HPDE6-E6E7 (cell line): ENCODE measurements at regions not wholly inside any gene's neighbourhood (a gene's known extent, or its start where the extent isn't known, plus 50 kb on each side); places are given as distances from the start of the nearest gene placed in this dataset.

Source experiments
- DNase-seq: peaks from one replicate; pipeline ENCODE4 v3.0.0; 2011; ENCODE audit warnings: missing footprints; ENCODE audit errors: extremely low spot score

DNA sequence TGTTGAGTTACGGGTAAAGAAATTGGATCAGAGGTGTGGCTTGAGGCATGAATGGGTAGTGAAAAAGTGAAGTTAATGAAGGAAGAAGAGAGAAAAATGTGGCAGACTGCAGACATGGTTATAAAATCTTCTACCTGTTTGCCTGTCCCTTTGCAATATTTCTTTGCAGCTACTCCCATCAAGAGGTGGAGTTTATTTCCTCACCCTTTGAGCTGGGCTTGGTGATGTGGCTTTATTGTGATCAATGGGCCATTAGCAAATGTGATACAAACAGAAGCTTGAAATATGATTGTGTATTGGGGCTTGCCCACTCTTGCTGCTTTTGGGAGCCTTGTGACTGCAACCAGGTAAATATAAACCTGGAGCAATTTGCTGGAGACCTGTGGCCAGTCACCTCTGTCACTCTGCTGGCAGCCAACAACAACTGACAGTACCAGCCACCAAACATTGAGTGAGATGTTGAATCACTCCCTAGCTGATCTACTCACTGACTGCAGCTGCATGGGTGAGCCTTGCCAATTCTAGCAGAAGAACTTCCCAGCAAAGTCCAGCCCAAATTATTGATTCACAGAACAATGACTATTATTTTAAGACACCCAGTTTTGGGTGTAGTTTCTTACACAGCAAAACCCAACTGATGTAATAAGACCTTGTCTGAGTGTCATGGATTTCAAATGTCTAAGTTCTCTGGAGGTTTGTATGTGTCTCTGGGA lies 151.0 kb upstream of the ATP2B1 start:
- DNase-seq: no peak

DNA sequence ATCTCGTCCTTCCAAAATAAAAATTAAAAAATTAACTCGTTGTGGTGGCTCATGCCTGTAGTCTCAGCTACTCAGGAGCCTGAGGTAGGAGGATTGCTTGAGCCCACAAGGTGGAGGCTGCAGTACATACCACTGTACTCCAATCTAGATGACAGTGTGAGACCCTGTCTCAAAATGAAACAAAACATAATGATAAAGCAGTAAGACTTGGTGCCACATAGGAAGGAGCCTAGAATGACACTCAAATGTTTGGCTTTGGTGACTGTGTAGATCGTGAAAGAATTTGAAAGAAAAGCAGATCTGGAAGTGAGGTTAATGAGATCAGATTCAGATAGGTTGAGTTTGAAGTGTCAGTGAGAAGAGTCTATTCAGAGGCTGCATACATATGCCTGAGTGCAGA lies 150.1 kb upstream of the ATP2B1 start:
- DNase-seq: no peak

DNA sequence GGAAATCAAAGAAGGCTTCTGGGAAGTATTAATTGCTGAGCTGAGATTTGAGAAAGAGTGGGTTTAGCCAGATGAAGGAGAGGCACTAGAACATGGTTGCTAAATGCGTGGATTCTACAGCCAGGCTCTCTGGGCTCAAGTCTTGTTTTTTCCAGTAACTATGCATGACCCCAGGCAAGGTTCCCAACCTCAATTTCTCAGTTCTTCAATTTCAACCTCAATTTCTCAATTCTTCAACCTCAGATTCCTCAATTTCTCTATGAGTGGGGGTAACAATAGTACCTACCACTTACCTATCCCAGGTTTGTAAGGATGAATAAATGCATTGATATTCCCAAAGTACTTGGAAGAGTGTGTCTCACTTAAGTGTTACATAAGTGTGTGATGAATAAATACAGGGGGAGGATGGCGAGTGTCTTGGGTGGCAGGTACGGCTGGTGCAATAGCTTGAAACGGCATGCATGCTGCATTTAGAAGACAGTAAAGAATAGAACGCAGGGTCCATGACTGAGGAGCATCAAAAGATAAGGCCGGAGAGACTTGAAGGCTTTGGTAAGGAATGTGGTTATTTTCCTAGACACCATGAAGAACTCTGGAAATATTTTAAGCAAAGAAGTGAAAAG lies 149.1 kb upstream of the ATP2B1 start:
- DNase-seq: no peak

DNA sequence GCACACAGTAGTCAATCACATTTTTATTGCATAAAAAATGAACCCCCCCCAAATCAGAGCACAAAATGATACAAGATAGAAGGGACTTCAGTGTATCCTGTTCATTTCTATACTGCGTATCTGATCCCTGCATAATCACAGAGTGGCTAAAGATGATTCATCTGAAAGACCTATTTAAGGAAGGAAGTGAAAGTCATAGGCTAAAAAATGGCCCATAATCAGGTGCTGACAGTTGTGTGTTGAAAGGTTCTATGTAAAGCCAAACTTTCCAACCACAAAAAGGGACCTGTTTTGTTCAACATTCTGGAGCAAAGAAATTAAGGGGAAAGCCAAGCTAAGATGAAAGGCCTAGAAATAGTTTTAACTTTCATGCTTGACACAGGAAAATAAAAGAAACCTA lies 147.8 kb upstream of the ATP2B1 start:
- peak; percentile 14 for DNase-seq

DNA sequence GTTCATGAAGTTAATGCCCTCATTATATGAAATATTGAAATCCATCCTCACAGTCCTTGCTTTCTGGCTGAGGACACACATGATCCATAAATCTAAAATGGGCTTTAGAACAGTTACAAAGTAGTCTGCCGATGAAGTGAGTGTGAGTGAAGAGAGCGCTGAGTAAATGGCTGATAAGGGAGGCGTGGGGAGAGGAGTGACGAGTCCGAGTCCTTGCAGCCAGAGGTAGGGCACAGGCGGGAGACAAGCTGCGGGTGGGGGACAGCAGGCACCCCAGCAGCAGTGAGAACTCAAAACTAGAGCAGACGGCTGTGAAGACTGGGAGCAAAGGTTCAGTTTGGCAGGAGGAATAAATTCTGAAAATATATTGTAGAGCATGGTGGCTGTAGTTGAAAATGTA lies 140.1 kb upstream of the ATP2B1 start:
- no peak for DNase-seq

DNA sequence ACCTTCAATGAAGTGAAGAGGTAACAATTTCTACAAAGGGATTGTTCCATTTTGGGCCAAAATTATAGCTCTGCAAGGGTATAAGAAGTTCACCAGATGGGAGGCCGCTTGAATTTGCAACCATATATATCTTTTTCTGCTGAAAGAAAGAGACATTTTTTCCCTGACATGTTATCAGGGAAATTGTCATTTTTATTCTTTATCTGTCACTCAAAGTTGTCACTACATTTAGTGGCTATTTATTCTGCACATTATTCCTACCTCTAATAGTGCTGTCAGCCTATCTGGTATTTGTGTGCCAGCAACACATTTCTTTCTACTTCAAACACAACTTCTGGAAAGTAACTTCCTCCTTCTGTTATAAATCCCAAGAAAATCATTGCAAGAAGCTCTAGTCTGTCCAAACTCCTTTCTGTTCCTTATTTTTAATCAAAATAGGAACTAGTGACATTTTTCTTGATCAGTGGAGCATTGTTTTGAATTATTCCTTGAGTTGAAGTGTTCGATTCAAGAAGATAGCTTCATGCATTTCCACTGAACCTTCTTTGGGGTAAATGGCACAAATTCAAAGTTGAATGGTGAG lies 137.9 kb upstream of the ATP2B1 start:
- DNase-seq: no peak

DNA sequence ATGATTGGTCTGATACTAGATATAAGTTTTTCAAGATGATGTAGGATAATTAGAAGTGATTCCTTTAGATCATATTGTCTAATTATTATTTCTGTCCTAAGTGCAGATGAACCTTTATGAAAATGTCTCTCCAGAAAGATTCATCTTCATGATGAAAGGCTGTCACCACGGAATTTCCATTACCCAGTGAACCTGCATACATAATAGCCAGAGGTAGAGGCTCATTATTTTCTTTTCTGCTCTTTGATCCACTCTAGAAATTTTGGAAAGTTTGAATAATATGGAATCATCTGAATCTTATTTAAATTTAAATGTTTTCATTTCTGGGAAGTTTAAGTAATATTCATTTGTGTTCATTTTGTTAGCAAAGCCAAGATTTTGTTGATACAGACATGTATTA lies 137.1 kb upstream of the ATP2B1 start:
- DNase-seq: no peak

DNA sequence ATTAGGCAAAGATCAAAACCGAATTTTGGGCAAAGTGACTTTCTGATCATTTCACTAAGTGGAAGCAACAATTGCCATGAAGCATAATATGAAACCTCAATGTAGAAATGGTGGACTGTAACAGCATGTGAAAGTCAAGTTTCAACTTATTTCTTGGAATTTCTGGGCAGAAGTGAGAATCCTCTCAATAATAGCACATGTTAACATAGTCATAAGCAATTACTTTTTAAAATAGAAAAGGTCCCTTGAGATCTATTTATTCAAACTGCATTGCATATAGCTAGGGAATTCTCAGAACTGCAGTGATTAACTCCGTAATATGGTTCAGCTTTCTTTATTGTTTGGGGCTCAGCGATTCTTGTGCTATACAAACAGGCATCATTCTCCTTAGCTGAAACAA lies 136.7 kb upstream of the ATP2B1 start:
- no peak for DNase-seq

DNA sequence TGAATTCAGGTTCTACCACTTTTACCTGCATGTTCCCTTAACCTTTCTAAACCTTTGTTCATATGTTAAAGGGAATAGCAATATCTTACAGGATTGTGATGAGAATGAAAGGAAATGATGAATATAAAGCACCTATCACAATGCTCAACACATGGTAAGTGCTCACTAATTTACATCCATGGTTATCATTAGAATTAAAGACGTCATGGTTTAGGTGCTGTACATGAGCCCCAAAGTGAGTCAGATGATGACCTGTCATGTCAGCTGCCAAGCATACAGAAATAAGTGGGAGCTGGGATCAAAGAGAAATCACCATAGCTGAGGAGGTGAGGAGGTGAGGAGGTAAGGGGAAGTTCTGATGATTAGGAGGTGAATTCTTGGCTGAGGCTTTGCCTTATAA lies 135.9 kb upstream of the ATP2B1 start:
- no peak for DNase-seq

DNA sequence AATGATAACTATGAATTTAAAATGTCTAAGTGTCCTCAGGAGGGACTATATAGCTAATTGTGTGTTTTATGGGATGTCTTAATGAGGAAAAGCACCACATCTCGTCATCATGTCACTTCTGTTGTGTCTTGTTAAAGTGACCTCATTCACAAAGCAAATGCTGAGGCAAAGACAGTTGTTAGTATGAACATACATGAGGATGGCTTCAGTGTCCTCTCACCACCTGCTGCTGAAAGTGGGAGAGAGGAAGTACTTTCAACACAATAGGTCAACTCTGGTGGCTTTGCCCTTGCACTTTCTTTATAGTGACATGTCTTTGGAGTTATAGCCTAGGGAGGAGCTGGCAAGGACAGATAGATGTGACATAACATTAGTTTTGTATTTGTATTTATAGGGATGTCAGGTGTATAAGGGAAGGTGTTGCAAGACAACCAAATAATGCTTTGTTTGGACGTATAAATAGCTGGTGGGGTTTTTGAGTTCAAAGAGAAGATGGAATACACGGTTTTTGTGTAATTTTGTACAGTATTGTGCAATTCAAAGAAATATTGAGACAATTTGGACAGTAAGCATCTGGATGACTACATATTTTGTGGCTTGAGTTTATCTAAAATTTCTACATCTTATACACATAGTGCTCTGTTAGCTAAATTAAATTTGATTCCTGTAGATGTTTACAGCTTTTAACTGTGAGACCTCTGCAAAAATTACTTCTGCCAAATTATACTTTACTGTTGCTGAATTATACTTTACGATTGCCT lies 131.7 kb upstream of the ATP2B1 start:
- no peak for DNase-seq

DNA sequence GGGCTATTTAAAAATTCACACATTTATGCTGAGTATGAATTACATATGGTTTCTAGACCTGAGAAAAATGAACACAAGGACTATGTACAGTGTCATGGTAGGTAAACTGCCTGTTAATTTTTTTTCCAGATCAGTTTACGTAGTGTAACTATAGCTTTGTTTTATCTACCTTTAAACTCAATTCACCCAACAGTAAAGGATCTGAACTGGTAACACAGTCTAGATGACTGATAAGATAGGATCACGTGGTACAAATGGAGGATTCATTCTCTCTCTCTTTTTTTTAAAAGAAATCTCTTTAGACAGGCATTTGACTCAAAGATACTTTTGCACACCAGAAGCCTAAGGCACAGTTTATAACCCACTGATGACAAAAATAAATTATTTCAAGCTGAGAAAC lies 130.8 kb upstream of the ATP2B1 start:
- DNase-seq: no peak

DNA sequence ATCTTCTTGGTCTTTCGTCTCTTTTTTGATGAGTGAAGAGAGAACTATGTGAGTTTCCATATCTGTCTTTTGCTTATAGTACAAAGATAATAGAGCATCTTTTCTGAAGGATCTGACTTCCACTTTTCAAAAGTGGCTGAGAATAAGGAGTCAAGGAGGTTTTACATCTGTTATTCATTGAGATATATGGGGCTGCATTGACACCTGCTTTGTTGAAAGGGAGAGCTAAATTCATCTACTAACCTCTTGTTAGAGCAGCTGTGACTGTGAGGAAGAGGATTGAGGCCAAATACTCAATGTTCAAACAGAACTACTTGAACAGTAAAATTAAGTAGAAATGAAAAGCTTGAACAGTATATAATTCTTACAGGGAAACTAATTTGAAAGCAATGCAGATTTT lies 130.2 kb upstream of the ATP2B1 start:
- no peak for DNase-seq

DNA sequence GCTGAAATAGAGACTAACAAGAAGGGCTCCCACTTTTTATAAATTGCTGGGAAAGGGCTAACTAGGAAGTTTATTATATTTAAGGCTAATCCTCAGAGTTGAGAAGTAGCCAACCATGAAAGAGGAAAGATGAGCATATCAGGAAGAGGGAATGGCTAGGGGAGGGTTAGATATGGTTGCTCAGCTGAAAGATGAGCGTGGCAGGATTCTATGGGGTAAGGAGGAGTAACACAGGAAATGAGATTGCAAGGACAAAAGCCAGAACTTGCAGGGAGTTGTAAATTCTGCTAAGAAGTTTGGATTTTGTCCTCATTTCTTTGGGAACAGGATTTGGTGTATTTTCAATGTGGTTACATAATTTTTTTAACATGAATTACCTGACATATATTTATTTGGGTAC lies 127.4 kb upstream of the ATP2B1 start:
- no peak for DNase-seq

DNA sequence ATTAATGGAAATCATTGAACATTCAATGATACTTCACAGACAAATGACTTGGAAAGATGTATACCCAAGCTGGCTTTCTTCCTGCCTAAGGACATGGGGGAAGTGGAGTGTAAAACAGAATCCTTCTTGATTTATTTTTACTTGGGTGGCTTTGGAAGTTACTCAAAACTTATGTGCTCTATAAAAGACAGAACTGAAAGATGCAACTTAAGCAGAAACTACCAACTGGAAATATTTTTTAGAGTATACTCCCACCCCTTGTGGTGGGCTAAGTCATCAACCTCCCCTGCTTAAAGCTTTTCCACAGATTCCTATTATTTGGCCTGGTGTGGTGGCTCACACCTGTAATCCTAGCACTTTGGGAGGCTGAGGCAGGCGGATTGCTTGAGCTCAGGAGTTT lies 126.0 kb upstream of the ATP2B1 start:
- DNase-seq: no peak

DNA sequence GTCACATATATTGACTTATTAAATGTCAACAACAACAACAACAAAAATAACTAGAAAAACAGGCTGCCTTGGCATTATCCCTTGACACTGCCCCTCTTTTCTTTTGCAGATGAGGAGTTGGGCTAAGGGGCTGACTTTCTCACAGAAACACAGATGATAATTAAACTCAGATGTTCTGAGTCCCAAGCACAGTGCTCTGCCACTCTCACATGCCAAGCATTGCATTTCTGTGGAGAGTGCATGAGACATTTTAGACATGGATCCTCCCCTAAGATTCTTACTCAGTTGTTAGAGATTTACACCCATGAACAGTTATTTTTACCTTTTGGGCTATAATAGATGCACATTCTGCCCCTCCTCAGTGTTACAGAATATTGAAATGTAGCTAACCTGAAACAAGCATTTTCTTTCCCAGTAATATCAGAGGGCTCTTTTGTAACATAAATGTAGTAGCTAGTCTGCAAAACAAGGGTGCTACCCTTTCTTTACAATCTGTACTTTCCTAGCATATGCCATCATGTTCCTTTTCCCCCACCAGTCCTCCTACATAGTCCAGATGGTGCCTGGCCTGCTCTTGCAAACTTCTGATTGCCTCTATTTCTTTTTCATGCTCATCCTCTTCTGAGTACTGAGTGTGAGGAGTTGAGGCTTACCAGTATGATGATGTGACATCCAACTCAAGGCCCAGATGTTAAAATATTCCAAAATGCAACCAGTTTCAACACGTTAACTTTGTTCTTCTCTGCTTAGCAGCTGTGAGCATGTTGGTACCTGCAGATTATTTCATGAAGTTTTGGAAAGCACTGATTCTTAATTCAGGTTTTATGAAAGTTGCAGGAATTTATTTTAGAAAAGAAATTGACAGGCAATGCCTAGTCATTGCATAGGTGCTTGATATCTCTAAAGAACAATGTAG lies 125.0 kb upstream of the ATP2B1 start:
- no peak for DNase-seq

DNA sequence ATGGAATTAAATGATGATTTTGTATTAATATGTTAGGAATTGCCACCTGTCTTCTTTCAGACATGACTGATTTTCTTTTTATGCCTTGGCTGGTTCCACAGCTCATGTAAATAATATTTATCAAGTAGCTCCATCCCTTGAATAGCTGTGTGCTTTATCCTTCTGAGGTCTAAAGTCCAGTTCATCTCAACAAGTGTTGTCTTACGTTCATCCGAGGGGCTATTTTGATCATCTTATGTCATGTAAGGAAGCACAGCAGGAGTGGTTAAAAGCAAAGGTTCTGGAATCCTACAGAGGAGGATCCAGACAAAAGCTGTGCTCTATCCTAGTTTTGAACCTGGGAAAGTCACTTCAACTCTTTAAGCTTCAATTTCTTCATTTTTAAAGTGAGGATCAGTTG lies 123.7 kb upstream of the ATP2B1 start:
- DNase-seq: no peak

DNA sequence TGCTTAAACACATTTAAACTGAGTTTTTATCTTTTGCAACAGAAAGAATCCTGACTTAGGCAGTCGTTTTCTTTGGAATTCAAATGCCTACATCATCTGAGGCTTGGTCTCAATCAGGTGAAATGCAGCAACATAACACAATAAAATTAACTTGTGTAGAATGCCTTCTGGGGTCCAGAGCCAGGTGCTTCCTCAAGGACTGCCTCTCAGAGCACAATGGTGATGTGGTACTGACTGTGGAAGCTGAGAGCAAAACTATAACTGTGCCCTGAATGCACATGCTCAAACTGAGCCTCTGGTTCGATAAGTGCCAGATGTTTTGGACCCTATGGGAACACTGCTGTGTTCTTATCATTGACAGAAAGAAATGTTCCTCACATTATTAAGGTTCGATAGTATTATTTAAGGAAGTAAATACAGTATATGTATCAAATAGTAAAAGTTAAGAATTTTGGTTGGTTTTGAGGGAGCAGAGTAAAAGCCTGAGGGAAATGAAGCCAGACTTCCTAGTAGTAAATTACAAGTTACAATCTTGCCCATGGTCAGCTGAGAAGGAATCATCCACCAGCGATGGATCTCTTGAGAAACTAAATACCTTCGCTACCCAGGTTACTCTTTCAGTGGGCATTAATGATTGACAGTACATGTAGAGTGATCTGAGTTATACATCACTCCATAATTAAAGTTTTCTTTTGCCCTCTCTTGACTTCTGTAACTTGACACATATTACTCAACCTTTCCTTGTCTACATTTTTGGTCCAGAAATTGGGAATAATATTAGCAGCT lies 122.9 kb upstream of the ATP2B1 start:
- DNase-seq: no peak

DNA sequence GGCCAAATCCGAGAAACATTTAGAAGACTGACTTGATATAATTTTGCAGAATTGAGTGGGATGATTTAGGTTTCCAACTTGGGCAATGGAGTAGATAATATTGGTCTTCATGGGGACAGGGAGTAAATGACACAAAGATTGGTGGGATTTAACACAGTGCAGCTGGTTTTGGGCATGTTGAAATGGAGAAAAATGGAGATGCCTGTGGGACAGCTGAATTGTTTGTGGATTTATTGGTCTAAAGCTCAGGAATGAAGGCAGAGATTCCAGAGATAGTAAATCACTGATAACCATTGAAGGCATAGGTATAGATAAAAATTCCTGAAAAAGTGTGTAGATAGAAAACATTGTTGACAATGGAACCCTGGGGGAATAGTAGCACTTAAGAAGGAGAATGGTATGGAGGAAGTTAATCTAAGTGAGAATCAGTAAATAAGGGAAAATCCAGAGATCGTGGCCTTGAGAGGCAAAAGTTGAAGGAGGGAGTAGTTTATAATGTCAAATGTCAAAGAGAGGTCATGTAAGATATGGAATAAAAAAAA lies 120.9 kb upstream of the ATP2B1 start:
- no peak for DNase-seq

DNA sequence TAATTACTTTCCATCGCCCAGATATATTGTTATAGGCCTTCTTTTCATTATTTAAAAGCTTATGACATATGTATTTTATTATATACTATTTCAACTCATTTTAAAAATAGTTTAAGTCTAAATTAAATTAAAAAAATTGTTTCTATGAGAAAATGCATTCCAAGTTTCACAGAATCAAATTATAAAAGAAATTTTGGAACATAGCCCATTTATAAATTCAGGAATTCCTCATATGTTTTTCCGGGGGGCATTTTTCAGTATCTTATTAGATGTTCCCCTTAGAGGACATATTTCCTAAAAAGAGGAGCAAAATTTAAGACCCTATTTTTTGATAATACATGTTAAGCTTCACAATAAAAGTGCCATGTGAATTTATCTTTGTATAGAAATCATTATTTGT lies 119.9 kb upstream of the ATP2B1 start:
- no peak for DNase-seq

DNA sequence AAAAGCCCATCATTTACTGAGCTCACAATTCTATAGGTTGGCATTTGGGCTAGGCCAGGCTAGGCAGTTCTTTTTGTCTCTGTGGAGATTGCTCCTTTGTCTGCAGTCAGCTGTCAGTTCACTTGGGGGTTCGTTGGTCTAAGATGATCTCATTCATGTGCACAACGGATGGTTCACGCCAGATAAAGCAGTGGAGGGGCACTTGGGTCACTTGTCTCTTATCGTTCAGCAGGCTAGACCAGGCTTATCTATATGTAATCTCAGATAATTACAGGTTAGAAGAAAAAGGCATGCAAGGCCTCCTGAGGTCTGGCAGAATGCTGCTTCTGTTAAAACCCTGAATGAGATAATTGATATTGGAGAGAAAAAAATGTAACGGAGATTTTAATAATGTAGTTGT lies 119.0 kb upstream of the ATP2B1 start:
- no peak for DNase-seq

DNA sequence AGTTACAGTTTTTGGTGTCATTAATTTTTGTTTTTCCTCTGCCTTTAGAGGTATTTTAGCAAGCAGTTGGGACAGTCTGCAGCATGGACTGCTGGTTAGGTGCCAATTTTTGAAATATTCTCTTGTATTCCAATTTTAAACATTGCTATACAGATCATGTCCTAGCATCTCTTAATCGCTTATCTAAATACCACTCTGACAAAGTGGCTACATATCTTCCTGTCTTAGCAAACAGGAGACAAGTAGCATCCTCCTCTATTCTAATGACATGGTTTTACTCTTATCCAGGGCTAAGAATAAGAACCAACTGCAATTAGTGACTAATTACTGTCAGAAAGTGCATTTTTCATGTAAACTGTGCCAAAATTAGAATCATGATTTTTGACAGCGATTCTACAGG lies 117.8 kb upstream of the ATP2B1 start:
- DNase-seq: no peak
